ENCODE measurements at regions not wholly inside any gene's neighbourhood (a gene's known extent, or its start where the extent isn't known, plus 50 kb on each side); places are given as distances from the start of the nearest gene placed in this dataset.

GRCh38 chr1:39102537-39103327, 76.6 kb downstream of the NDUFS5 start:
- TF ChIP-seq CTCF (IDR thresholded peaks at IDR 0.05; ENCODE audit: insufficient read depth, low read length) (peak; percentile 40), REST (IDR thresholded peaks at IDR 0.05; ENCODE audit: insufficient replicate concordance, low read depth) (no peak), SPI1 (IDR thresholded peaks at IDR 0.05; ENCODE audit: borderline replicate concordance, low read depth) (peak; percentile 79), POLR2AphosphoS5 (IDR thresholded peaks at IDR 0.05; ENCODE audit: low read depth) (peak; percentile 15; the same call in 1 of the 2 replicates)
